ENCODE measurements at regions not wholly inside any gene's neighbourhood (a gene's known extent, or its start where the extent isn't known, plus 50 kb on each side); places are given as distances from the start of the nearest gene placed in this dataset.

GRCh38 chr10:2733278-2733963 is 333.9 kb upstream of the PFKP start:
- no peak for TF ChIP-seq CTCF (IDR thresholded peaks at IDR 0.05; ENCODE audit: poor library complexity)
- no peak for TF ChIP-seq EZH2 (IDR thresholded peaks at IDR 0.05; ENCODE audit: borderline replicate concordance)
